ENCODE measurements at regions not wholly inside any gene's neighbourhood (a gene's known extent, or its start where the extent isn't known, plus 50 kb on each side); places are given as distances from the start of the nearest gene placed in this dataset.

GRCh38 chr20:50433001-50433761, 77.0 kb upstream of the PTPN1 start (continued):
- TF ChIP-seq SOX15 (CRISPR knock-in tag; IDR thresholded peaks at IDR 0.05) = no peak
- no peak for TF ChIP-seq NR2C2 (CRISPR knock-in tag; IDR thresholded peaks at IDR 0.05)

GRCh38 chr20:50434321-50434652, 75.9 kb upstream of the PTPN1 start:
- ATAC-seq (no peak), DNase-seq (ENCODE audit: low spot score) (no peak)
- Mint-ChIP-seq H3K36me3 (no peaks in the 10 kb centered on the region), H3K9me3 (no peaks in the 10 kb centered on the region), H3K27ac (no peak overlapping the region), H3K4me1 (peaks cover 36% of the 10 kb centered on the region), H3K4me3 (no peak overlapping the region), H3K27me3 (ENCODE audit: low read depth) (no peaks in the 10 kb centered on the region)
- TF ChIP-seq ZNF121 (CRISPR knock-in tag; IDR thresholded peaks at IDR 0.05) (no peak), JAZF1 (CRISPR knock-in tag; IDR thresholded peaks at IDR 0.05) (no peak), MXD4 (CRISPR knock-in tag; IDR thresholded peaks at IDR 0.05; ENCODE audit: borderline replicate concordance) (no peak), NR3C1 (CRISPR knock-in tag; conservative IDR thresholded peaks at IDR 0.05; ENCODE audit: low read depth) (no peak), KAT7 (CRISPR knock-in tag; IDR thresholded peaks at IDR 0.05; ENCODE audit: borderline replicate concordance) (no peak), RELA (CRISPR knock-in tag; IDR thresholded peaks at IDR 0.05; ENCODE audit: borderline replicate concordance) (no peak), SMAD4 (CRISPR knock-in tag; IDR thresholded peaks at IDR 0.05) (no peak), ZNF396 (CRISPR knock-in tag; IDR thresholded peaks at IDR 0.05; ENCODE audit: borderline replicate concordance) (no peak), ESRRA (CRISPR knock-in tag; IDR thresholded peaks at IDR 0.05; ENCODE audit: borderline replicate concordance) (no peak)
- TF ChIP-seq, protein P1, sequence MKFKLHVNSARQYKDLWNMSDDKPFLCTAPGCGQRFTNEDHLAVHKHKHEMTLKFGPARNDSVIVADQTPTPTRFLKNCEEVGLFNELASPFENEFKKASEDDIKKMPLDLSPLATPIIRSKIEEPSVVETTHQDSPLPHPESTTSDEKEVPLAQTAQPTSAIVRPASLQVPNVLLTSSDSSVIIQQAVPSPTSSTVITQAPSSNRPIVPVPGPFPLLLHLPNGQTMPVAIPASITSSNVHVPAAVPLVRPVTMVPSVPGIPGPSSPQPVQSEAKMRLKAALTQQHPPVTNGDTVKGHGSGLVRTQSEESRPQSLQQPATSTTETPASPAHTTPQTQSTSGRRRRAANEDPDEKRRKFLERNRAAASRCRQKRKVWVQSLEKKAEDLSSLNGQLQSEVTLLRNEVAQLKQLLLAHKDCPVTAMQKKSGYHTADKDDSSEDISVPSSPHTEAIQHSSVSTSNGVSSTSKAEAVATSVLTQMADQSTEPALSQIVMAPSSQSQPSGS (CRISPR knock-in tag; IDR thresholded peaks at IDR 0.05; ENCODE audit: borderline replicate concordance, low read depth) = no peak
- ChIA-PET CTCF (interaction anchor here (0.8 to 2.0 kb wide), 3 partner anchors 13 to 34 kb away, joined by 4 to 9 read pairs (median 4); no protein-coding TSS in a partner anchor), POLR2A (no interaction called here)

DNA sequence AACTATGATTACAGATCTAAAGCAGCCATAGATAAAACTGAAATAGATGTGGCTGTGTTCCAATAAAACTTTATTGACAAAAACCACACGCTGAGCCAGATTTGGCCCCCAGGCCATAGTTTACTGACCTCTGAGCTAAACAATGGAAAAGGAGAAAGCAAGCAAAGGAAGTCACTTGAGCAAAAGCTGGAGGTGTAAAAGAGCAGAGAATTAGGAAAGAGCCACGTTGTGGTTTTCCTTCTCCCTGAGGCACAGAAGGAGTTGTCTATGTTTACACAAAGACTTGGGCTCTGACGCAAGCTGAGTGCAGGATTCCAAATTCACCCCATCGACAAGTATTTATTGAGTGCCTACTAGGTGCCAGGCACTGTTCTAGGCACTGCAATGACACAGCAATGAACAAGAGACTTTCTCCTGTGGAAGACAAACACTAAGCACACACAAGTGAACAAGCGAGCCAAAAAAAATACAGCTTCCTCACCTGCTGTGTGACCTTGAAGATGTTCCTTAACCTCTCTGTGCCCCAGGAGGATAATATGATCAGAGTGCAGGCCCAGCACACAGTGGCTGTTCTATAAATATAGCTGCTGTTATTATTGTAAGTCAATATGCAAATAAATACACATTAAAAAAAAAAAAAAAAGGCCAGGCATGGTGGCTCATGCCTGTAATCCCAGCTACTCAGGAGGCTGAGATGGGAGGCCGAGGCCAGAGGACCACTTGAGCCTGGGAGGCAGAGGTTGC, 75.4 kb upstream of the PTPN1 start:
- POLR2A ChIA-PET = no interaction called here
- Mint-ChIP-seq H3K9me3 (no peaks in the 10 kb centered on the region), H3K27ac (no peak overlapping the region), H3K27me3 (ENCODE audit: low read depth) (no peaks in the 10 kb centered on the region), H3K36me3 (no peaks in the 10 kb centered on the region), H3K4me1 (peaks cover 36% of the 10 kb centered on the region), H3K4me3 (no peak overlapping the region)
- no peak for ATAC-seq
- CTCF ChIA-PET = interaction anchor here (0.8 to 2.0 kb wide), 5 partner anchors 10 to 35 kb away, joined by 3 to 9 read pairs (median 4); no protein-coding TSS in a partner anchor
- no peak for DNase-seq (ENCODE audit: low spot score)
- TF ChIP-seq GRHL2 (CRISPR knock-in tag; IDR thresholded peaks at IDR 0.05; ENCODE audit: insufficient replicate concordance, severe bottlenecking) (no peak), USF1 (CRISPR knock-in tag; IDR thresholded peaks at IDR 0.05) (no peak), KAT7 (CRISPR knock-in tag; IDR thresholded peaks at IDR 0.05; ENCODE audit: borderline replicate concordance) (no peak), EMX1 (CRISPR knock-in tag; IDR thresholded peaks at IDR 0.05) (no peak)
- TF ChIP-seq, protein P2, sequence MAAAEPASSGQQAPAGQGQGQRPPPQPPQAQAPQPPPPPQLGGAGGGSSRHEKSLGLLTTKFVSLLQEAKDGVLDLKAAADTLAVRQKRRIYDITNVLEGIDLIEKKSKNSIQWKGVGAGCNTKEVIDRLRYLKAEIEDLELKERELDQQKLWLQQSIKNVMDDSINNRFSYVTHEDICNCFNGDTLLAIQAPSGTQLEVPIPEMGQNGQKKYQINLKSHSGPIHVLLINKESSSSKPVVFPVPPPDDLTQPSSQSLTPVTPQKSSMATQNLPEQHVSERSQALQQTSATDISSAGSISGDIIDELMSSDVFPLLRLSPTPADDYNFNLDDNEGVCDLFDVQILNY (CRISPR knock-in tag; IDR thresholded peaks at IDR 0.05) = no peak

Measured in WTC11 (cell line).